DND-41 (cell line): ENCODE measurements at regions not wholly inside any gene's neighbourhood (a gene's known extent, or its start where the extent isn't known, plus 50 kb on each side); places are given as distances from the start of the nearest gene placed in this dataset.

Experiments
- ATAC-seq: fragments of 200-7000 bp; cut with Tn5 transposase; 3 replicates; pipeline ENCODE4 v1.9.1; 2021; ENCODE audit warnings: low read depth; ENCODE audit not compliant: insufficient read depth
- DNase-seq: peaks from one replicate; pipeline ENCODE4 v3.0.0-alpha.2; 2020
- H2AFZ ChIP-seq: 2 replicates; pipeline ENCODE4 v1.6.0; 2012; ENCODE audit warnings: low read depth, low read length
- H3K27ac ChIP-seq: 2 replicates; pipeline ENCODE4 v1.5.1; 2012; ENCODE audit warnings: low read length, inconsistent platforms
- H3K27me3 ChIP-seq: fragments of 200-600 bp; sonication (generic); 2 replicates; pipeline ENCODE4 v1.6.0; 2012; ENCODE audit warnings: low read length, mild to moderate bottlenecking, inconsistent platforms; ENCODE audit not compliant: insufficient read depth, poor library complexity
- H3K36me3 ChIP-seq: 2 replicates; pipeline ENCODE4 v1.5.1; 2012; ENCODE audit warnings: low read length, inconsistent platforms; ENCODE audit not compliant: insufficient read depth
- H3K4me1 ChIP-seq: 2 replicates; pipeline ENCODE4 v1.5.1; 2012; ENCODE audit warnings: mild to moderate bottlenecking, low read length; ENCODE audit not compliant: insufficient read depth
- H3K4me2 ChIP-seq: 2 replicates; pipeline ENCODE4 v1.6.0; 2012; ENCODE audit warnings: mild to moderate bottlenecking, moderate library complexity, low read length, inconsistent platforms; ENCODE audit not compliant: insufficient read depth
- H3K4me3 ChIP-seq, 2 experiments: fragments of 200-600 bp in 1 of 2; shearing (Covaris generic) in 1 of 2; 2 replicates each; pipeline ENCODE4 v1.5.1; 2012 to 2016; ENCODE audit warnings: inconsistent platforms in 2 of 2, low read length in 2 of 2, mild to moderate bottlenecking in 2 of 2, low read depth in 1 of 2, moderate library complexity in 1 of 2
- H3K79me2 ChIP-seq: 2 replicates; pipeline ENCODE4 v1.6.0; 2012; ENCODE audit warnings: low read length, inconsistent platforms; ENCODE audit not compliant: insufficient read depth
- H3K9ac ChIP-seq: 2 replicates; pipeline ENCODE4 v1.6.0; 2012; ENCODE audit warnings: low read depth, mild to moderate bottlenecking, inconsistent platforms, low read length, moderate library complexity
- H3K9me3 ChIP-seq: 2 replicates; pipeline ENCODE4 v1.5.1; 2012; ENCODE audit warnings: low read length, moderate library complexity, mild to moderate bottlenecking, inconsistent platforms; ENCODE audit not compliant: insufficient read depth, severe bottlenecking
- H4K20me1 ChIP-seq: 2 replicates; pipeline ENCODE4 v1.6.0; 2012; ENCODE audit warnings: low read length; ENCODE audit not compliant: insufficient read depth
- EZH2 ChIP-seq: IDR thresholded peaks from 3 replicates; pipeline ENCODE4 v1.6.1; 2012; ENCODE audit warnings: borderline replicate concordance, low read depth, mild to moderate bottlenecking, moderate library complexity, low read length, inconsistent platforms; ENCODE audit not compliant: severe bottlenecking
- TF ChIP-seq, protein P1 (sequence below): IDR thresholded peaks from 2 replicates; pipeline ENCODE4 v1.5.1; 2012; ENCODE audit warnings: borderline replicate concordance, low read length, moderate library complexity, mild to moderate bottlenecking; ENCODE audit not compliant: poor library complexity, severe bottlenecking; ENCODE audit errors: extremely low read depth

GRCh38 chr13:107223867-107224266, 655.9 kb upstream of the ARGLU1 start:
- H3K4me3 ChIP-seq, result no peak overlapping the region
- H4K20me1 ChIP-seq, result no peaks in the 10 kb centered on the region
- no peaks in the 10 kb centered on the region for H3K36me3 ChIP-seq
- H3K9me3 ChIP-seq, result no peaks in the 10 kb centered on the region
- no peaks in the 10 kb centered on the region for H3K27me3 ChIP-seq
- ATAC-seq (no peak), DNase-seq (no peak)
- no peaks in the 10 kb centered on the region for H3K79me2 ChIP-seq
- no peak overlapping the region for H3K27ac ChIP-seq
- H3K4me2 ChIP-seq, result no peak overlapping the region
- H3K9ac ChIP-seq, result no peak overlapping the region
- no peak overlapping the region for H2AFZ ChIP-seq
- TF ChIP-seq, protein P1, sequence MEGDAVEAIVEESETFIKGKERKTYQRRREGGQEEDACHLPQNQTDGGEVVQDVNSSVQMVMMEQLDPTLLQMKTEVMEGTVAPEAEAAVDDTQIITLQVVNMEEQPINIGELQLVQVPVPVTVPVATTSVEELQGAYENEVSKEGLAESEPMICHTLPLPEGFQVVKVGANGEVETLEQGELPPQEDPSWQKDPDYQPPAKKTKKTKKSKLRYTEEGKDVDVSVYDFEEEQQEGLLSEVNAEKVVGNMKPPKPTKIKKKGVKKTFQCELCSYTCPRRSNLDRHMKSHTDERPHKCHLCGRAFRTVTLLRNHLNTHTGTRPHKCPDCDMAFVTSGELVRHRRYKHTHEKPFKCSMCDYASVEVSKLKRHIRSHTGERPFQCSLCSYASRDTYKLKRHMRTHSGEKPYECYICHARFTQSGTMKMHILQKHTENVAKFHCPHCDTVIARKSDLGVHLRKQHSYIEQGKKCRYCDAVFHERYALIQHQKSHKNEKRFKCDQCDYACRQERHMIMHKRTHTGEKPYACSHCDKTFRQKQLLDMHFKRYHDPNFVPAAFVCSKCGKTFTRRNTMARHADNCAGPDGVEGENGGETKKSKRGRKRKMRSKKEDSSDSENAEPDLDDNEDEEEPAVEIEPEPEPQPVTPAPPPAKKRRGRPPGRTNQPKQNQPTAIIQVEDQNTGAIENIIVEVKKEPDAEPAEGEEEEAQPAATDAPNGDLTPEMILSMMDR, result no peak
- TF ChIP-seq EZH2, result no peak
- no peaks in the 10 kb centered on the region for H3K4me1 ChIP-seq

DNA sequence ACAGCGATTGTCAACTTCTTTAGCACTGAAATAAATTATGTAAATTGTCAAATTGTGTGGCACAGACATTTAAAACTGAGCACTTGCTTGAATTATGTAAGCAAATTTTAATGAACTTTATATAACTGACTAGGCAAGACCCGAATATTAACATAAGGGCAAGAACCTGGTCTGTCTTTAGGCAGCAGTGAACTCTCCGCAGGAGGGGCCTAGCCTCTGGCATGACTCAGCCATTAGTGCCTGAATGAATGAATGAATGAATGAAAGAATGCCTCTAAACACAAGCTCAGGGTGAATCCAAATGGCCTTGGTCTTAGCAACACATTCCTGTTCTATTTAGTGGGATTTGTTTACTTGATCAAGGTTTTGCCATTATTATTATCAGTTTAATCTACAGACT, 654.7 kb upstream of the ARGLU1 start:
- H4K20me1 ChIP-seq, result no peaks in the 10 kb centered on the region
- DNase-seq (no peak), ATAC-seq (no peak)
- no peak overlapping the region for H3K4me2 ChIP-seq
- H3K27ac ChIP-seq, result no peak overlapping the region
- TF ChIP-seq EZH2, result no peak
- TF ChIP-seq, protein P1, result no peak
- no peak overlapping the region for H3K4me3 ChIP-seq
- H2AFZ ChIP-seq, result no peak overlapping the region
- no peaks in the 10 kb centered on the region for H3K27me3 ChIP-seq
- no peaks in the 10 kb centered on the region for H3K4me1 ChIP-seq
- H3K9me3 ChIP-seq, result no peaks in the 10 kb centered on the region
- no peaks in the 10 kb centered on the region for H3K36me3 ChIP-seq
- H3K79me2 ChIP-seq, result no peaks in the 10 kb centered on the region
- H3K9ac ChIP-seq, result no peak overlapping the region

DNA sequence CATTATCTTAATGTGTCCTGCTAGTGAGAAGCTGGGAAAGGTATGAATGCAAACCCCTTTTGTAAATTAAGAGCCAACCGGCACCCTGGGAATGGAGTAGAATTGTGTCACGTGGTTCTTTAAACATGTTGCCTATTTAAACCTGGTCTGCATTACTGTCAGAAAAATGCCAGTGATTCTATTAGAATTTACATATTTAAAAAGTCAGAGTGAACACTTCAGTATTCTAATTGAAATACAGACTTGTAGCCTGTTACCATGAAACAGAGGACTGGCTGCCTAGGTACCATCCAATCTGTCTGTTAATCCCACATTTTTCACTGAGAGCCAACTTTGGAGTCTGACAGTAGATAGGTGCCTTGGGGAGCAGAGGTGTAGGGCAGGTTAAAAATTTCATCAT, 652.3 kb upstream of the ARGLU1 start:
- TF ChIP-seq, protein P1, result no peak
- TF ChIP-seq EZH2, result no peak
- Histone ChIP-seq H2AFZ (no peak overlapping the region), H3K27me3 (no peaks in the 10 kb centered on the region), H3K9me3 (no peaks in the 10 kb centered on the region), H3K9ac (no peak overlapping the region), H4K20me1 (no peaks in the 10 kb centered on the region), H3K4me1 (no peaks in the 10 kb centered on the region), H3K79me2 (no peaks in the 10 kb centered on the region), H3K27ac (no peak overlapping the region), H3K4me2 (no peak overlapping the region), H3K4me3 (no peak overlapping the region), H3K36me3 (no peaks in the 10 kb centered on the region)
- ATAC-seq, result no peak
- DNase-seq, result no peak

DNA sequence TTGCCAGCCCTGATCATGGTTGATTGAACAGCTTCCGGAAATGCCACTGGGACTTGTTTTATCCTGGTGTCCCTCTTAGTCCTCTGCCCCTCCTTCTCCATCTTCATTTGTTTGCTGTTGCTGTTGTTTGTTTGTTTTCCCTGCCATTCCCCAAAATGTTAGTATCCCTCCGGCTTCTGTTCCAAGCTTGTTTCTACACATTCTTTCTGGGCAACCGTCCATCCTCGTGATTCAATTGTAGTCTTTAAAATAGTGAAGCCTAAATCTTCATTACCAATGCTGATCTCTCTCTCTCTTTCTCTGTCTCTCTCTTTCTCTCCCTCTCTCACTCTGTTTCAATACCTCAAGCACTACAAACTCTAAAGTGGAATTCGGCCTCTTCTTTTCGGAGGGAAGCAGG, 649.3 kb upstream of the ARGLU1 start:
- Histone ChIP-seq H3K4me2 (no peak overlapping the region), H3K9ac (no peak overlapping the region), H3K9me3 (no peaks in the 10 kb centered on the region), H4K20me1 (no peaks in the 10 kb centered on the region), H3K36me3 (no peaks in the 10 kb centered on the region), H3K27me3 (no peaks in the 10 kb centered on the region), H3K79me2 (no peaks in the 10 kb centered on the region), H3K27ac (no peak overlapping the region), H3K4me1 (no peaks in the 10 kb centered on the region), H2AFZ (no peak overlapping the region), H3K4me3 (no peak overlapping the region)
- ATAC-seq (no peak), DNase-seq (no peak)
- TF ChIP-seq EZH2, result no peak
- TF ChIP-seq, protein P1, result no peak
